Posterior cingulate gyrus (tissue), 11 donors: ENCODE measurements at regions not wholly inside any gene's neighbourhood (a gene's known extent, or its start where the extent isn't known, plus 50 kb on each side); places are given as distances from the start of the nearest gene placed in this dataset.
A peak's percentile ranks its signal among the peaks of the same experiment; 100 is the strongest.

Experiments
- DNase-seq, 10 donors: peaks; one replicate each; pipeline versions ENCODE4 v3.0.0 to v3.0.0-alpha.2; 2020 to 2021; ENCODE audit warnings: mixed read lengths in 3 of 10
- intact Hi-C: fragments of 100-400 bp; cut with DNase I; formaldehyde crosslinking; loops from one replicate; pipeline ENCODE4 v1.15.1; 2023

- DNase-seq = no peak
- intact Hi-C loops = no loop called here
Observed at GRCh38 chrX:9311421-9312160, 153.3 kb upstream of the TBL1X start.

GRCh38 chrX:9312922-9313867 lies 151.7 kb upstream of the TBL1X start:
- intact Hi-C loops = no loop called here
- DNase-seq = peak in 4 of 10 donors; percentile 11 to 77 (median 54)

- DNase-seq = no peak
- intact Hi-C loops = no loop called here
Observed at GRCh38 chrX:9315086-9315485, 149.8 kb upstream of the TBL1X start.

GRCh38 chrX:9316096-9316495 lies 148.8 kb upstream of the TBL1X start:
- intact Hi-C loops = no loop called here

GRCh38 chrX:9317176-9317575 lies 147.7 kb upstream of the TBL1X start:
- intact Hi-C loops = no loop called here

More at GRCh38 chrX:9316096-9316495, 148.8 kb upstream of the TBL1X start:
- no peak for DNase-seq

GRCh38 chrX:9318213-9318612 lies 146.6 kb upstream of the TBL1X start:
- DNase-seq = no peak
- intact Hi-C loops = no loop called here

More at GRCh38 chrX:9317176-9317575, 147.7 kb upstream of the TBL1X start:
- no peak for DNase-seq

- intact Hi-C loops = no loop called here
- DNase-seq = no peak
Observed at GRCh38 chrX:9318766-9319165, 146.1 kb upstream of the TBL1X start.

GRCh38 chrX:9320940-9321339 lies 143.9 kb upstream of the TBL1X start:
- DNase-seq = no peak
- intact Hi-C loops = no loop called here

- no peak for DNase-seq
- intact Hi-C loops = no loop called here
Observed at GRCh38 chrX:9324676-9325075, 140.2 kb upstream of the TBL1X start.

GRCh38 chrX:9326369-9326768 lies 138.5 kb upstream of the TBL1X start:
- no peak for DNase-seq
- intact Hi-C loops = no loop called here

GRCh38 chrX:9327086-9327746 lies 137.6 kb upstream of the TBL1X start:
- intact Hi-C loops = no loop called here

GRCh38 chrX:9327747-9328145 lies 137.1 kb upstream of the TBL1X start:
- no peak for DNase-seq
- intact Hi-C loops = no loop called here

More at GRCh38 chrX:9327086-9327746, 137.6 kb upstream of the TBL1X start:
- no peak for DNase-seq

- intact Hi-C loops = no loop called here
- DNase-seq = no peak
Observed at GRCh38 chrX:9329056-9329455, 135.8 kb upstream of the TBL1X start.

- intact Hi-C loops = no loop called here
- DNase-seq = no peak
Observed at GRCh38 chrX:9330249-9330982, 134.4 kb upstream of the TBL1X start.

- DNase-seq = no peak
- intact Hi-C loops = no loop called here
Observed at GRCh38 chrX:9333873-9334560, 130.8 kb upstream of the TBL1X start.

GRCh38 chrX:9335251-9335650 lies 129.6 kb upstream of the TBL1X start:
- intact Hi-C loops = no loop called here

GRCh38 chrX:9336456-9336855 lies 128.4 kb upstream of the TBL1X start:
- intact Hi-C loops = no loop called here
- no peak for DNase-seq

More at GRCh38 chrX:9335251-9335650, 129.6 kb upstream of the TBL1X start:
- DNase-seq = no peak

- intact Hi-C loops = no loop called here
- DNase-seq = peak in 8 of 10 donors; percentile 25 to 88 (median 44)
Observed at GRCh38 chrX:9337046-9337445, 127.8 kb upstream of the TBL1X start.

- intact Hi-C loops = no loop called here
- no peak for DNase-seq
Observed at GRCh38 chrX:9338986-9339385, 125.9 kb upstream of the TBL1X start.
